Astrocyte of the cerebellum (primary cell): ENCODE measurements at regions not wholly inside any gene's neighbourhood (a gene's known extent, or its start where the extent isn't known, plus 50 kb on each side); places are given as distances from the start of the nearest gene placed in this dataset.

Experiments used
- DNase-seq: peaks from one replicate; pipeline ENCODE4 v3.0.0-alpha.2; 2011; ENCODE audit warnings: low read depth
- H3K4me3 ChIP-seq: 2 replicates; pipeline ENCODE4 v1.5.1; 2011; ENCODE audit warnings: mild to moderate bottlenecking, low read depth, low read length, moderate library complexity
- in situ Hi-C: cut with HindIII; loops from 2 replicates; pipeline ENCODE4 v1.10.0; 2017; ENCODE audit warnings: low sequenced_read_pairs
- TF ChIP-seq, protein P1 (sequence below): IDR thresholded peaks from 2 replicates; pipeline ENCODE4 v1.5.1; 2012; ENCODE audit warnings: low read length, low read depth, moderate library complexity, mild to moderate bottlenecking; ENCODE audit errors: missing control alignments

GRCh38 chr13:48801255-48801654, 147.5 kb downstream of the CYSLTR2 start:
- TF ChIP-seq, protein P1, sequence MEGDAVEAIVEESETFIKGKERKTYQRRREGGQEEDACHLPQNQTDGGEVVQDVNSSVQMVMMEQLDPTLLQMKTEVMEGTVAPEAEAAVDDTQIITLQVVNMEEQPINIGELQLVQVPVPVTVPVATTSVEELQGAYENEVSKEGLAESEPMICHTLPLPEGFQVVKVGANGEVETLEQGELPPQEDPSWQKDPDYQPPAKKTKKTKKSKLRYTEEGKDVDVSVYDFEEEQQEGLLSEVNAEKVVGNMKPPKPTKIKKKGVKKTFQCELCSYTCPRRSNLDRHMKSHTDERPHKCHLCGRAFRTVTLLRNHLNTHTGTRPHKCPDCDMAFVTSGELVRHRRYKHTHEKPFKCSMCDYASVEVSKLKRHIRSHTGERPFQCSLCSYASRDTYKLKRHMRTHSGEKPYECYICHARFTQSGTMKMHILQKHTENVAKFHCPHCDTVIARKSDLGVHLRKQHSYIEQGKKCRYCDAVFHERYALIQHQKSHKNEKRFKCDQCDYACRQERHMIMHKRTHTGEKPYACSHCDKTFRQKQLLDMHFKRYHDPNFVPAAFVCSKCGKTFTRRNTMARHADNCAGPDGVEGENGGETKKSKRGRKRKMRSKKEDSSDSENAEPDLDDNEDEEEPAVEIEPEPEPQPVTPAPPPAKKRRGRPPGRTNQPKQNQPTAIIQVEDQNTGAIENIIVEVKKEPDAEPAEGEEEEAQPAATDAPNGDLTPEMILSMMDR: no peak
- DNase-seq: no peak
- in situ Hi-C loops: no loop called here
- no peak overlapping the region for H3K4me3 ChIP-seq

DNA sequence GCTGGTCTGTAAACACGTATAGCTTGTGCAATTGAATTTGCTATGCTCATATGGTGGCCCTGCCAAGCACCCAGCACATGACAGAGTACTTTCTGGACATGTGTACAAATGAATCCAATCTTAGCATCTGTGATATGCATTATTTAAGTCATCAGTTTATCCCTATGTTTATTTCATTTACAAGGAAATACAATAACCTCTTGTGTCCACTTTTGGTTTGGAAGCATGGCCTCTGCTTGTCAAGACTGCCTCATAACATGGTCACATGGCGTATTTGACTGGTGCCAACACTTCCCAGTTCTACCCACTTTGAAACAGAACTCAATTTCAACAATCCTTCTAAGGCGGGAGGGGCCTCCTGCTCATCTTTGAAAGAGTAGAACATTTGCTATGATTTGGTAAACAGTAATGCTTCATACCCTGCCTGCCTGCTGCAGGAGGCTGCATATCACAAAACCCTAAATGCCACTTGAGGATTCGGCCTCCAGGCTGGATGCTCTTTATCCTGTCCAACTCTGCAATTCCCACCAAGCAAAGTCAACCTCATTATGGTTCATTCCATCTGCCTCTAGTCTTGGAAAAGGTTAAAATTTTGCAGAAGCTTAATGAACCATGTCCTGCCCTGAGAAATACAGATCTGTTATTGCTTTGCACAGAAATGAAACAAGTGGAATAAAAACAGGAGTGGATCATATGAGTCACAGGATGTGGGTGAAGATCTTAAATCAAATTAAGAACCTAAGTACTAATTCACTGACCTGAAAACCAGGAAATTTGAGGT, 151.3 kb downstream of the CYSLTR2 start:
- in situ Hi-C loops: no loop called here
- peak; percentile 36 for DNase-seq
- TF ChIP-seq, protein P1: no peak
- H3K4me3 ChIP-seq: no peak overlapping the region

- no peak overlapping the region for H3K4me3 ChIP-seq
- in situ Hi-C loops: no loop called here
- no peak for DNase-seq
- TF ChIP-seq, protein P1: no peak
These were observed 152.8 kb downstream of the CYSLTR2 start for GRCh38 chr13:48806522-48806921.

GRCh38 chr13:48808683-48809082, 155.0 kb downstream of the CYSLTR2 start:
- TF ChIP-seq, protein P1: no peak
- H3K4me3 ChIP-seq: no peak overlapping the region
- in situ Hi-C loops: no loop called here
- no peak for DNase-seq

DNA sequence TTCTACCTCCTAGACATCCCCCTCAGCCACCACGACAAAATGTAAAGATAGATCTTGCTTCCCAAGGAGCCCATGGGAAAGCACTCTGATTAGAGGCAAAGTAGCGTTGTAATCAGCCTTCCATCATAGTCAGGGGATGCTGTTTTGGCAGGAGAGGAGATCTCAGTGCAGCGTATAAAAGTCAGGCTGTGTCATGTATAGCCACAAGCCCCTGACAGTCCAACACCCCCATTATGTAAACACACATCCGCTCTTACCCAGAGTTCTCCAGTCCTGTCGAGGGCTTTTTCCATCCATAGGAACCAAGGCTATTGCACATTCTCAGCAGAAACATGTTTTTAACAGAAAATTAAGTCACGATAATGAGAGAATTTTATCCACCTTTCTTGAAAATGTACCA, 156.3 kb downstream of the CYSLTR2 start:
- in situ Hi-C loops: no loop called here
- no peak for DNase-seq
- H3K4me3 ChIP-seq: no peak overlapping the region
- TF ChIP-seq, protein P1: no peak

DNA sequence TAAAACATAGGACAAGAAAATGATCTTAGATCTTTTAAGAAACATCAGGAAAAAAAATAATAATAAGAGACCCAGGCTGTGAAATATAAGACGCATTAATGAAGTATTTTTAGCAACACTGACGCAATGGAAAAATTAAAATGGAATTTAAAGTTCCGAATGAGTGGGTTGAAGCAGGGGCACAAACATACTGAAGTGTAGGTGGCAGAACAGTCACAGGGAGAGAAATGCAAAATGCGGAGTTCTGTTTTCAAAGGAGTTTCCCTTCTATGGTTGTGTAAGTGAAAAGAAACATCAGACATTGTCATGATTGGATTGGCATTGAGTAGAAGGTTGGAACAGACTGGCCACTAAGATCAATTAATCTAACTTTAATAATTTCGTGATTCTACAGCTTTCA, 159.8 kb downstream of the CYSLTR2 start:
- no peak for DNase-seq
- in situ Hi-C loops: no loop called here
- no peak overlapping the region for H3K4me3 ChIP-seq
- TF ChIP-seq, protein P1: no peak

- H3K4me3 ChIP-seq: no peak overlapping the region
- DNase-seq: no peak
- TF ChIP-seq, protein P1: no peak
- in situ Hi-C loops: no loop called here
These were observed 159.0 kb upstream of the FNDC3A start for GRCh38 chr13:48816700-48817099.
